Stimulated activated CD8-positive, alpha-beta memory T cell treated with anti-CD3 and anti-CD28 coated beads, Interleukin-7, amount 100 ng/mL, for 4 hours (primary cell): ENCODE measurements at regions not wholly inside any gene's neighbourhood (a gene's known extent, or its start where the extent isn't known, plus 50 kb on each side); places are given as distances from the start of the nearest gene placed in this dataset.
A peak's percentile ranks its signal among the peaks of the same experiment; 100 is the strongest.

Source experiments
- DNase-seq, 2 donors: peaks; one replicate each; pipeline ENCODE4 v3.0.0-alpha.2; 2020; ENCODE audit warnings: low read depth in 2 of 2

DNA sequence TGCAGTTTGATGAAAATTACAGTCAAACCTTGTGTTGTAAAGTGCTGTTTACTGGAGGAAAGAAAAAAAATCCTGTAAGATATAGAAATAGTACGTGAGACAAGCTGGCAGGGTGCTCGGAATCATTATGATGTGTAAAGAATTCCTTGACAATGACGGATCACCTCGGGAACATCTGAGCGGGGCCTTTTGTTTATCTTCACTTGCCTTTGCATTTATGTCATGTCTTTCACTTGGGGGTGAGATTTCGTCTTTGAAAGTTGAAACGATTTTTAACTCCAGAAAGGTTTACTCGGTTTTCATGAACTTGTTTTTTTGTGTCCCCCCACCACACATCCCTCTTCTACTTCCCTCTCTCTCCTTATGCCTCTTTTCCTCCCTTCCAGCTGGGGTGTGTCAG, 128.3 kb upstream of the VEPH1 start:
- DNase-seq, result no peak

- DNase-seq, result no peak
Observed at GRCh38 chr3:157626817-157627216, 123.6 kb upstream of the VEPH1 start.

DNA sequence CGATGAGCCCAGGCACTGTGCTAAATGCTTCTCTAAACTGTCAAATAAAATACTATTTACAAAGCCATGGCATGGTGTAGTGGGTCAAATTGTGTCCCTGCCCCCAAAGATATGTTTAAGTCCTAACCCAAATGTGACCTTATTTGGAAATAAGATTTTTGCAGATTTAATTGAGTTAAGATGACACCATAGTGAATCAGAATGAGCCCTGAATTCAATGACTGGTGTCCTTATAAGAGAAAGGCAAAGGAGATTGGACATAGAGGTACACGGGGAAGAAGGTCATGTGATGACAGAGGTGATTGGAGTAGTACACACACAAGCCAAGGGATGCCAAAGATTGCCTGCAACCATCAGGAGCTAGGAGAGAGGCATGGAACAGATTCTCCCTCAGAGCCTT, 121.6 kb upstream of the VEPH1 start:
- DNase-seq, result no peak

DNA sequence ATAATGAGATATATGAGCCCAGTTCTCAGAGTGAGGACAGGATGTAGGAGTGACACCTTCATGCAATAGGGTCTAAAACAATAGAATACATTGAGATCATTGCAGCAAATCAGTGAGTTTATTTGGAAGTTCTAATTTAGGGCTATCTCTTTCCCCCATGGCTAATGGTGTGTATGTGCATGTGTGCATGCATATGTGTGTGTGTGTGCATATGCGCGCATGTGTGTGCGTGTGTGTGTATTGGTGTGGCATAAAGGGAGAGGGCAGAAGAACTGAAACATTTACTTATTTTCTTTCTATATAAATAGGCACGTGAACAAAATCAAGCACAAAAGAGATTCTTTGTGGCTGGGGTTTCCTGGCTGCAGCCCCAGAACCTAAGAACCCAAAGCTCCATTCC, 115.7 kb upstream of the VEPH1 start:
- DNase-seq, result no peak

DNA sequence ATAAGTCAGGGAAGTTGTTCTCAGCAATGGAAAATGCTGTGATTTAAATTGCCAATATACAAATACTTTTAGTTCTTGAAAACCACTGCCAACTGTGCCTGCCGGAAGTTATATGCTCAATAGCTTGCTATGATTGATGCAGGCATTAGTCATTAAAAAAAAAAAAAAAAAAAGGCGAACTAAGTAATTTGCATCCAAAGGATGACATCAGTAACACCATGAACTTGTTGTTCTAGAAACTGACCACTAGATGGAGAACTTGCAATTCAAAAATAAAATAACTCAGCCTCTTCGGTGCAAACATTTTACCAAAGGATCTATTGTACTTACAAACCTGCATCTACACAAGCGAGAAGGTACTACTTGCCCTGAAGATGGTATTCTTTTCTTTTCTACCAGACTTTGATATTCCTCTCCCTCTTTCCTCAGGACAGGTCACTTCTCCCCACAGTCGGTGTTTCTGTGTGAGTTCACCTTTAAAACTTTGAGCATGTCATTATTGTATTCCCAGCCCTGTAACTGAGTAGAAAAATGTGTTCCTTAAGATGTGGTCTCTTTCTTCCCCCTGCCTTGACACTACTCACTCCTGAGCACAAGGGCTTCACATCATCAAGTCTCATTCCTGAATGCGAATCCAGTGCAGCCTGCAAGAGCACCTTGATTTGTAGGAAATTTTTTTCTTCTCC, 115.0 kb upstream of the VEPH1 start:
- no peak for DNase-seq

- DNase-seq, result no peak
Observed at GRCh38 chr3:157614896-157615295, 111.7 kb upstream of the VEPH1 start.

- DNase-seq, result no peak
Observed at GRCh38 chr3:157611536-157612076, 108.4 kb upstream of the VEPH1 start.

DNA sequence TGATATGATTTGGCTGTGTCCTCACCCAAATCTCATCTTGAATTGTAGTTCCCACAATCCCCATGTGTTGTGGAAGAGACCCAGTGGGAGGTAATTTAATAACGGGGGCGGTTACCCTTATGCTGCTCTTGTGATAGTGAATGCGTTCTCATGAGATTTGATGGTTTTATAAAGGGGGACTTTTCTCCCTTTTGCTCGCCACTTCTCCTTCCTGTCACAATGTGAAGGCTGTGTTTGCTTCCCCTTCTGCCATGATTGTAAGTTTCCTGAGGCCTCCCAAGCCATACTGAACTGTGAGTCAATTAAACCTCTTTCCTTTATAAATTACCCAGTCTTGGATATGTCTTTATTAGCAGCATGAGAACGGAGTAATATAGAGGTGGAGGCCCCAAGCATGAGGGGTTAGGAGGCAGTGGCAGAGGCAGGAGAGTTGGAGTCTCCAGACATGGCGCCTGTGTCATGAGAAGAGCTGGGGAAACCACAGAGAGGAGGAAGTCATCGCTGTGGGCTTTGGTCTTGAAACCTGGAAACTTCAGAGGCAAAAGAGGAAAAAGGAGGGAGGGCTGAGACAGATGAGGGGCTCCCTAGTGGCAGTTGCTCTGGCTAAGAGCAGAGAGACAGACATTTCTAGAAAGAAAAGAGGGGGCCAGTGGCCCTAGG, 107.8 kb upstream of the VEPH1 start:
- DNase-seq, result no peak

DNA sequence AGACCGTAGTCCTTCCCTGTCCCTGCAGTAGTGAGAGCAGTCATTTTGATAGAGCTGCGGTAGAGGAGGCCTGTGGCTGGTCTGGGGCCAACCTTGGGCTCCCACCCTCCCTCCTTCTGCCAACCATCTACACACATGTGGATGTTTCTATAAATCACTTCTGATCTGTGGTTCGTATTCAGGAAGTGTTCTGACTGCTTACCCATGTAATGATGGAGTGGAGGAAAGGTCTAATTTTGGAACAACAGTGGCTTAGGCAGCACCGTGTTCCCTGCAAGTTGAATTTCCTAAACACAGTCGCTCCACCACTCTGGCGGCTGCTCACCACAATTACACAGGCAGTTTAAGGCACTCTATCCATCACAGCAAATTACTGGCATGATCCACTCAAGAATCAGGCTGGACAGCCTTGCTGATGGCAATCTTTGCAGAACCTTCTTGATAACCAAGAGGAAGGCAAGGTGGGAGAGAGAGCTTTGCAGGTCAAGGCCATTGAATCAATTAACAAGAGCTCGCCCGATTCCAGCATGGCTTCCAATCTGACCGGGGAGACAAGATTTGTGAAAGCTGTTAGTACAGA, 104.7 kb upstream of the VEPH1 start:
- DNase-seq, result no peak

DNA sequence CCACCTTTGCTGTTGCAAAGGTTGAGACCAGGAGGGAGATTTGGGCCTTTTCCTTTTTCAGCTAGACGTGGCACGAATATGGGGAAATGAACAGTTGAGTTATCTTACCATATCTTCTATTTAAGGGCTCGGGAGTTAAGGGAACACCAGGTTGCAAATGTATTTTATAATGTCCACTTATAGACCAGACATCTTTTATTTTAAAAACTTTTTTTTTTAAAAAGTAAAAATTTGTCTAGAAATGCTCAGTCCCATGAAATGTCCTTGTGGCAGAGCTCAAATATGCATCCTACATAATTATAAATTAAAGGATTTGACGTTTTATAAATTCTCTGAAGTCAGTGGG, 103.6 kb upstream of the VEPH1 start:
- no peak for DNase-seq

- DNase-seq, result peak in 1 of 2 donors; percentile 46
Observed at GRCh38 chr3:157606011-157606851, 103.0 kb upstream of the VEPH1 start.

DNA sequence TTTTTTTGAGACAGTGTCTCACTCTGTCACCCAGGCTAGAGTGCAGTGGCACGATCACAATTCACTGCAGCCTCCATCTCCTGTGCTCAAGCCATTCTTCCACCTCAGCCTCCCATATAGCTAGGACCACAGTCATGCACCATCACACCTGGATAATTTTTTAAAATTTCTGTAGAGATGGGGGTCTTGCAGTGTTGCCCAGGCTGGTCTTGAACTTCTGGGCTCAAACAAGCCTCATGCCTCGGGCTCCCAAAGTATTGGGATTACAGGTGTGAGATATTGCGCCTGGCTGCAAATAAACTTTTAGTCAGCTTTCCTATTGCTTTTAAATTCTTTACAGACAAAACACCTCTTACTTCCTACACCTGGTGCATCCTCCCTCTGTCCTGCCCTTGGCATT, 102.1 kb upstream of the VEPH1 start:
- no peak for DNase-seq

DNA sequence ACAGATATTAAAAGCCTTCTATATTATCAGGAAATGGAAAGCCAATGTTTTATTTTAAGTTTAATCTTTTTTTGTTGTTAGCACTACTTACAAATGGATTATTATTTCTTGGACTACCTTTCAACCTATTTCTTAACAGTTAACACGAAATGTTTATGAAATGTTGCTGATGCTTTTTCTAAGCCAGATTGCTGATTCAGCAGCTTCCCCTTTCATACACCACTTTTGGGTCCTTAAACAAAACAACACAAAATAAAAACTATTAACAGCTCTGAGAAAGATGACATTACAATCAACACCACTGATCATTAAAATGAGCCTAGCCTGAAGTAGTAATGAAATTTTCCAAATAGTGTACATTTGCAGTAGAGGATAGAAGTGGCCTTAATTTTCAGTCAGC, 99.2 kb upstream of the VEPH1 start:
- DNase-seq, result no peak

- no peak for DNase-seq
Observed at GRCh38 chr3:157595259-157595658, 92.0 kb upstream of the VEPH1 start.

GRCh38 chr3:157594413-157594812, 91.2 kb upstream of the VEPH1 start:
- DNase-seq, result no peak

DNA sequence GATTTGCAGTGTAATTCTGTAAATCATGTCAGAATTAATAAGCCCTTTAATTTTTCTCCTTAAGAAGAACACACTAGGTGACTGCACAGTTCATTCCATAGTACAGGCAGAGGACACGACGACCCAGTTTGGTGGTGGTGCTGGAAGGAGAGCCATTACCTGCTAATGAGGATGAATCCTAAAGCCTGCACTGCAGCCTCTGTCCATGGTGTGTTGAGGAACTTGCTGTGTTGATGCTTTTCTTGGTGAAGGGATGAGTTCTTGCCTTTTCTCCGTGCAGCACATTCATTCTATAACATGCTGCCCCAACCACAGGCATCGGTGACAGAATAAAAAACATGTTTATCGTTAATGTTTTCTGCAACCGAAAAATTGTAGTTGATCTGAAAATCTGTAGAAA, 89.6 kb upstream of the VEPH1 start:
- DNase-seq, result no peak

DNA sequence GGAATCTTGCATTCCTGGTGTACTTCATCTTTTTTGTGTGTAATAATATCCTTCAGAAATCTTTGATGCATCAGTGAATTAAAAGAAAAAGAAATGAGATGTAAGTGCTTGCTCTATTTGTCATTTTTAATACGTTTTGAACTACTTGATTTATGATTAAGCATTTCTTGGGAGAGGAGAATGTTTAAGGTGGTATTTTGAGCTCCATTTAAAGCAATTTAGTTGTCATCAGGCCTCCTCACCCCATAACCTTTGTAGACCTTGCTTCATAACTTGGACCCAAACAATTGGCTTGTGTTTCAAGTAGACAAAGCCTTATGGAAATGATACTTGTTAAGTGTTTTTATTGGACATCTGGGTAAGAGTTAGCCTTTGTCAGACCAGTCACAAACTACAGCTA, 87.1 kb upstream of the VEPH1 start:
- DNase-seq, result no peak

- no peak for DNase-seq
Observed at GRCh38 chr3:157589211-157589610, 86.0 kb upstream of the VEPH1 start.

GRCh38 chr3:157588386-157589060, 85.3 kb upstream of the VEPH1 start:
- no peak for DNase-seq

- no peak for DNase-seq
Observed at GRCh38 chr3:157586293-157586692, 83.1 kb upstream of the VEPH1 start.

DNA sequence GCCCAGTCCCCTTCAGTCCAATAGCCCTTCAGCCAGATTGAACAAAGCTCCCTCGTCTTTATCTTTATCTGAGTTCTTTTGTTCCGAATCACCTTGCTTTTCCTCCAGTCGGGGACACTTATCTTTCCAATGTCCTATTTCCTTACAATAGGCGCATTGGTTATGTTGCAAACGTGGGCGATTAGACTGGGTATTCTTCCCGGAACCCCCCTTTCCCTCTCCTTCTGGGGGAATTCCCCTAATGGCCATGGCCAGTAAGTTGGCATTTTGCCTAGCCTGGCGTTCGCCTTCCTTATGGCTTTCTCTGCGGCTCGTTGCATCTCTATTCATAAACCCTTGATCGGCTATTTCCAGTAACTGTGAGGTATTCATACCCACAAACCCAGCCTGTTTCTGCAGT, 82.2 kb upstream of the VEPH1 start:
- DNase-seq, result no peak

GRCh38 chr3:157582637-157582973, 79.4 kb upstream of the VEPH1 start:
- no peak for DNase-seq
